ENCODE measurements at regions not wholly inside any gene's neighbourhood (a gene's known extent, or its start where the extent isn't known, plus 50 kb on each side); places are given as distances from the start of the nearest gene placed in this dataset.

GRCh38 chr2:2799151-2799697, 468.1 kb upstream of the MYT1L start:
- TF ChIP-seq POLR2A (IDR thresholded peaks at IDR 0.05) (no peak), CTCF (IDR thresholded peaks at IDR 0.05) (no peak)
